RWPE2 (cell line): ENCODE measurements at regions not wholly inside any gene's neighbourhood (a gene's known extent, or its start where the extent isn't known, plus 50 kb on each side); places are given as distances from the start of the nearest gene placed in this dataset.

Experiments
- ATAC-seq: fragments of 200-7000 bp; cut with Tn5 transposase; 3 replicates; pipeline ENCODE4 v1.9.1; 2021; ENCODE audit warnings: low read depth
- DNase-seq: peaks from one replicate; pipeline ENCODE4 v3.0.0-alpha.2; 2020; ENCODE audit warnings: low spot score
- H3K27ac ChIP-seq: fragments of 450-650 bp; 2 replicates; pipeline ENCODE4 v1.5.1; 2017; ENCODE audit warnings: mild to moderate bottlenecking; ENCODE audit not compliant: poor library complexity, severe bottlenecking
- H3K27me3 ChIP-seq: fragments of 250-450 bp; sonication (Bioruptor Pico); 2 replicates; pipeline ENCODE4 v1.5.1; 2021; ENCODE audit warnings: mild to moderate bottlenecking, moderate library complexity; ENCODE audit not compliant: insufficient read depth, poor library complexity, severe bottlenecking
- H3K36me3 ChIP-seq: fragments of 250-450 bp; sonication (Bioruptor Pico); 2 replicates; pipeline ENCODE4 v1.5.1; 2020; ENCODE audit warnings: low read depth, mild to moderate bottlenecking, moderate library complexity
- H3K4me1 ChIP-seq: fragments of 250-450 bp; sonication (Bioruptor Pico); 2 replicates; pipeline ENCODE4 v1.5.1; 2021; ENCODE audit warnings: mild to moderate bottlenecking, moderate library complexity; ENCODE audit not compliant: insufficient read depth, poor library complexity, severe bottlenecking
- H3K4me3 ChIP-seq: fragments of 250-450 bp; sonication (Bioruptor Pico); 2 replicates; pipeline ENCODE4 v1.5.1; 2021; ENCODE audit warnings: mild to moderate bottlenecking, moderate library complexity; ENCODE audit not compliant: severe bottlenecking
- H3K9me3 ChIP-seq: fragments of 250-450 bp; sonication (Bioruptor Pico); 2 replicates; pipeline ENCODE4 v1.5.1; 2021; ENCODE audit warnings: mild to moderate bottlenecking, moderate library complexity; ENCODE audit not compliant: severe bottlenecking
- CTCF ChIP-seq: fragments of 450-650 bp; IDR thresholded peaks from one replicate; pipeline ENCODE4 v1.5.1; 2017; ENCODE audit warnings: mild to moderate bottlenecking, moderate library complexity; ENCODE audit not compliant: poor library complexity, severe bottlenecking

GRCh38 chr13:85567909-85568308 is 231.3 kb downstream of the SLITRK6 start:
- ATAC-seq (no peak), DNase-seq (no peak)
- TF ChIP-seq CTCF = no peak
- H3K9me3 ChIP-seq = no peaks in the 10 kb centered on the region
- H3K27ac ChIP-seq = no peak overlapping the region
- no peak overlapping the region for H3K4me3 ChIP-seq
- H3K27me3 ChIP-seq = no peaks in the 10 kb centered on the region
- H3K36me3 ChIP-seq = no peaks in the 10 kb centered on the region
- no peaks in the 10 kb centered on the region for H3K4me1 ChIP-seq

- Histone ChIP-seq H3K27ac (no peak overlapping the region), H3K27me3 (no peaks in the 10 kb centered on the region), H3K4me1 (no peaks in the 10 kb centered on the region), H3K4me3 (no peak overlapping the region), H3K9me3 (no peaks in the 10 kb centered on the region), H3K36me3 (no peaks in the 10 kb centered on the region)
- ATAC-seq (no peak), DNase-seq (no peak)
- TF ChIP-seq CTCF = no peak
Observed at GRCh38 chr13:85565652-85566051, 233.6 kb downstream of the SLITRK6 start.

GRCh38 chr13:85564598-85564997 is 234.6 kb downstream of the SLITRK6 start:
- no peaks in the 10 kb centered on the region for H3K36me3 ChIP-seq
- no peak overlapping the region for H3K4me3 ChIP-seq
- no peaks in the 10 kb centered on the region for H3K27me3 ChIP-seq
- TF ChIP-seq CTCF = no peak
- H3K9me3 ChIP-seq = no peaks in the 10 kb centered on the region
- H3K4me1 ChIP-seq = no peaks in the 10 kb centered on the region
- ATAC-seq (no peak), DNase-seq (no peak)
- H3K27ac ChIP-seq = no peak overlapping the region

GRCh38 chr13:85562282-85562681 is 236.9 kb downstream of the SLITRK6 start:
- H3K27me3 ChIP-seq = no peaks in the 10 kb centered on the region
- H3K4me3 ChIP-seq = no peak overlapping the region
- no peak overlapping the region for H3K27ac ChIP-seq
- no peak for TF ChIP-seq CTCF
- H3K9me3 ChIP-seq = no peaks in the 10 kb centered on the region
- no peaks in the 10 kb centered on the region for H3K4me1 ChIP-seq
- DNase-seq (no peak), ATAC-seq (no peak)
- H3K36me3 ChIP-seq = no peaks in the 10 kb centered on the region

GRCh38 chr13:85557691-85558467 is 241.3 kb downstream of the SLITRK6 start:
- DNase-seq = no peak

More at GRCh38 chr13:85557691-85558467, 241.3 kb downstream of the SLITRK6 start:
- no peaks in the 10 kb centered on the region for H3K27me3 ChIP-seq
- ATAC-seq = no peak
- no peak for TF ChIP-seq CTCF
- no peaks in the 10 kb centered on the region for H3K9me3 ChIP-seq
- no peak overlapping the region for H3K27ac ChIP-seq
- no peak overlapping the region for H3K4me3 ChIP-seq
- no peaks in the 10 kb centered on the region for H3K4me1 ChIP-seq
- H3K36me3 ChIP-seq = no peaks in the 10 kb centered on the region
